ENCODE measurements at regions not wholly inside any gene's neighbourhood (a gene's known extent, or its start where the extent isn't known, plus 50 kb on each side); places are given as distances from the start of the nearest gene placed in this dataset.
"Not testable (repeated sequence)": the region's sequence is repeated elsewhere in the genome, so short reads cannot be mapped to it uniquely, and the experiment has no call there.

DNA sequence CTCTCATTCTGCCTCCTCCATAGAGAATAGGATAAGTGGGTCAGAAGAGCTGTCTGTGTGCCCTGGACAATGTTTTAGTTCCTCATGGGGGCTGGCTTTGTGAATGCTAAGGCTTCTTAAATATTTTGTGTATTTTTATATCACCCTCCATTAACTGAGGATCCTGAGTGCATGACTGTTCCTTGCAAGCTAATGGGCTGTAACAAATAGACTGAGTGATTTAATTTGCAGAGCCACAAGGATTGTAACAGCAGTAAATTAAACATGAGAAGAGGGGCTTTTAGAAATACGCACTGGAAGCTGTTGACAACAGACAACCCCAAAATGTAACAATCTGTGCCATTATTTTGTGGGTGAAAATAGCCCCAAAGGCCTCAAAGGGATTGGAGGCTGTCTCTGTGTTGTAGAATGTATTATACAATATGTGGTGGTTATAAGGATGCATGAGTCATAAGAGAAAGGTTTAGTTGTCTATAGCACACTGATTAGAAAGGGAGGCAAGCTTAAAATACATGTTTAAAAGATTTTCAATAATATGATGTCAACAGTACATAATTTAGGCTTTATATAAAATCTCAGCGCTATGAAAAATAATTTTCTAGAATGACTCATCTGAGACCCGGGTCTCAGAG, 152.7 kb upstream of the ACTBL2 start:
- Histone ChIP-seq H3K27me3 (ENCODE audit: low read depth) (no peaks in the 10 kb centered on the region), H3K27ac (replicated peaks) (no peak overlapping the region), H3K4me3 (no peak overlapping the region), H3K4me1 (no peaks in the 10 kb centered on the region), H3K36me3 (no peaks in the 10 kb centered on the region), H3K9me3 (replicated peaks) (no peaks in the 10 kb centered on the region)
- intact Hi-C loops (cut with micrococcal nuclease): no loop called here
- DNase-seq: no peak
- TF ChIP-seq, protein P1, sequence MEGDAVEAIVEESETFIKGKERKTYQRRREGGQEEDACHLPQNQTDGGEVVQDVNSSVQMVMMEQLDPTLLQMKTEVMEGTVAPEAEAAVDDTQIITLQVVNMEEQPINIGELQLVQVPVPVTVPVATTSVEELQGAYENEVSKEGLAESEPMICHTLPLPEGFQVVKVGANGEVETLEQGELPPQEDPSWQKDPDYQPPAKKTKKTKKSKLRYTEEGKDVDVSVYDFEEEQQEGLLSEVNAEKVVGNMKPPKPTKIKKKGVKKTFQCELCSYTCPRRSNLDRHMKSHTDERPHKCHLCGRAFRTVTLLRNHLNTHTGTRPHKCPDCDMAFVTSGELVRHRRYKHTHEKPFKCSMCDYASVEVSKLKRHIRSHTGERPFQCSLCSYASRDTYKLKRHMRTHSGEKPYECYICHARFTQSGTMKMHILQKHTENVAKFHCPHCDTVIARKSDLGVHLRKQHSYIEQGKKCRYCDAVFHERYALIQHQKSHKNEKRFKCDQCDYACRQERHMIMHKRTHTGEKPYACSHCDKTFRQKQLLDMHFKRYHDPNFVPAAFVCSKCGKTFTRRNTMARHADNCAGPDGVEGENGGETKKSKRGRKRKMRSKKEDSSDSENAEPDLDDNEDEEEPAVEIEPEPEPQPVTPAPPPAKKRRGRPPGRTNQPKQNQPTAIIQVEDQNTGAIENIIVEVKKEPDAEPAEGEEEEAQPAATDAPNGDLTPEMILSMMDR (IDR thresholded peaks at IDR 0.05; ENCODE audit: borderline replicate concordance): no peak

- peaks cover 7% of the 10 kb centered on the region for H3K4me1 ChIP-seq
- no peak overlapping the region for H3K27ac ChIP-seq (replicated peaks)
- intact Hi-C loops (cut with micrococcal nuclease): no loop called here
- no peaks in the 10 kb centered on the region for H3K36me3 ChIP-seq
- H3K9me3 ChIP-seq (replicated peaks): no peaks in the 10 kb centered on the region
- no peak for DNase-seq
- H3K4me3 ChIP-seq: no peak overlapping the region
- no peaks in the 10 kb centered on the region for H3K27me3 ChIP-seq (ENCODE audit: low read depth)
- TF ChIP-seq, protein P1 (IDR thresholded peaks at IDR 0.05; ENCODE audit: borderline replicate concordance): no peak
Measured at GRCh38 chr5:57632937-57633336, 150.3 kb upstream of the ACTBL2 start.

GRCh38 chr5:57631139-57631538, 148.5 kb upstream of the ACTBL2 start:
- H3K4me1 ChIP-seq; H3K4me3 ChIP-seq; DNase-seq; intact Hi-C loops (cut with micrococcal nuclease); H3K9me3 ChIP-seq (replicated peaks); H3K27me3 ChIP-seq (ENCODE audit: low read depth); H3K27ac ChIP-seq (replicated peaks); H3K36me3 ChIP-seq: not testable (repeated sequence)

DNA sequence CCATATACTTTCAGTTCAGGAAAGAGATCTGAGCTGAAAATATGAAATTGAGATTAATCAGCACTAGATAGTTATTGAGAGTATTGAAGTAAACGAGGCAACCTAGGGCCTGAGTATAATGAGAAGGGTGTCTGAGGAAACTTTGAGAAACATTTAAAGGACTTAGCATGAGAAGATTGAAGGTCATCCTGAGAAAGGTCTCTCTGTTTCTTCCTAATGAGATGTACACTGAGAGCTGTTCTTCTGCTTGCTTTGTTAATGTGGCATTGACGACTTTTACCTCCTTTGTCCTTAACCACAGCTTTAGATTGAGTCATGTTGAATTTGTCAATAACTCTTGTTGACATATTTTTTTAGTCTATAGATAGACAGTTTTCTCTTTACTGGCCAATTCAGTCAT, 145.1 kb upstream of the ACTBL2 start:
- H3K4me3 ChIP-seq: no peak overlapping the region
- no peaks in the 10 kb centered on the region for H3K27me3 ChIP-seq (ENCODE audit: low read depth)
- H3K36me3 ChIP-seq: no peaks in the 10 kb centered on the region
- no peak for DNase-seq
- no peaks in the 10 kb centered on the region for H3K9me3 ChIP-seq (replicated peaks)
- no peak overlapping the region for H3K27ac ChIP-seq (replicated peaks)
- peaks cover 15% of the 10 kb centered on the region for H3K4me1 ChIP-seq
- TF ChIP-seq, protein P1 (IDR thresholded peaks at IDR 0.05; ENCODE audit: borderline replicate concordance): no peak
- intact Hi-C loops (cut with micrococcal nuclease): no loop called here

DNA sequence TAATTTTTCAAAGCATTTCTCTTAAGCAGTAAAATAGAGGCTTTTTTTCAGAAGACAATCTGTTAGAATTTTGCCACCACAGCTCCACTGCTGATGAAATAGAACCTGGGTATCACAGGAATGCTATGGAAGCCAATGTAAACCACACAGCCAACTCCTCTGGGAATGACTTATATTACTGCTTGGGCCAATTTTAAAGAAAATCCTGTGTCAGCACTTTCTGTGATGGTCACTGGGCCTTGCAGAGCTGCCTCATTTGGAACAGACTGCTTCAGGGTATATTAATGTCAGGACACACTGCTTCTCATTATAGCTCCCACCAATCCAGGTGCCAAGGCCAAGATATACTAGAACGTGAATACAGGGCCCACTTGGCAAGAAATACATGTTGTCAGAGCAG, 144.1 kb upstream of the ACTBL2 start:
- H3K9me3 ChIP-seq (replicated peaks): no peaks in the 10 kb centered on the region
- no peak for DNase-seq
- no peak overlapping the region for H3K4me3 ChIP-seq
- no peaks in the 10 kb centered on the region for H3K36me3 ChIP-seq
- peaks cover 15% of the 10 kb centered on the region for H3K4me1 ChIP-seq
- H3K27ac ChIP-seq (replicated peaks): no peak overlapping the region
- TF ChIP-seq, protein P1 (IDR thresholded peaks at IDR 0.05; ENCODE audit: borderline replicate concordance): no peak
- intact Hi-C loops (cut with micrococcal nuclease): no loop called here
- H3K27me3 ChIP-seq (ENCODE audit: low read depth): no peaks in the 10 kb centered on the region

GRCh38 chr5:57621624-57622023, 139.0 kb upstream of the ACTBL2 start:
- H3K4me3 ChIP-seq: no peak overlapping the region
- H3K27ac ChIP-seq (replicated peaks): no peak overlapping the region
- DNase-seq: no peak
- TF ChIP-seq, protein P1 (IDR thresholded peaks at IDR 0.05; ENCODE audit: borderline replicate concordance): no peak
- no peaks in the 10 kb centered on the region for H3K36me3 ChIP-seq
- H3K9me3 ChIP-seq (replicated peaks): peaks cover 6% of the 10 kb centered on the region
- no peaks in the 10 kb centered on the region for H3K27me3 ChIP-seq (ENCODE audit: low read depth)
- intact Hi-C loops (cut with micrococcal nuclease): no loop called here
- peaks cover 8% of the 10 kb centered on the region for H3K4me1 ChIP-seq
